ENCODE measurements at regions not wholly inside any gene's neighbourhood (a gene's known extent, or its start where the extent isn't known, plus 50 kb on each side); places are given as distances from the start of the nearest gene placed in this dataset.
A peak's percentile ranks its signal among the peaks of the same experiment; 100 is the strongest.

DNA sequence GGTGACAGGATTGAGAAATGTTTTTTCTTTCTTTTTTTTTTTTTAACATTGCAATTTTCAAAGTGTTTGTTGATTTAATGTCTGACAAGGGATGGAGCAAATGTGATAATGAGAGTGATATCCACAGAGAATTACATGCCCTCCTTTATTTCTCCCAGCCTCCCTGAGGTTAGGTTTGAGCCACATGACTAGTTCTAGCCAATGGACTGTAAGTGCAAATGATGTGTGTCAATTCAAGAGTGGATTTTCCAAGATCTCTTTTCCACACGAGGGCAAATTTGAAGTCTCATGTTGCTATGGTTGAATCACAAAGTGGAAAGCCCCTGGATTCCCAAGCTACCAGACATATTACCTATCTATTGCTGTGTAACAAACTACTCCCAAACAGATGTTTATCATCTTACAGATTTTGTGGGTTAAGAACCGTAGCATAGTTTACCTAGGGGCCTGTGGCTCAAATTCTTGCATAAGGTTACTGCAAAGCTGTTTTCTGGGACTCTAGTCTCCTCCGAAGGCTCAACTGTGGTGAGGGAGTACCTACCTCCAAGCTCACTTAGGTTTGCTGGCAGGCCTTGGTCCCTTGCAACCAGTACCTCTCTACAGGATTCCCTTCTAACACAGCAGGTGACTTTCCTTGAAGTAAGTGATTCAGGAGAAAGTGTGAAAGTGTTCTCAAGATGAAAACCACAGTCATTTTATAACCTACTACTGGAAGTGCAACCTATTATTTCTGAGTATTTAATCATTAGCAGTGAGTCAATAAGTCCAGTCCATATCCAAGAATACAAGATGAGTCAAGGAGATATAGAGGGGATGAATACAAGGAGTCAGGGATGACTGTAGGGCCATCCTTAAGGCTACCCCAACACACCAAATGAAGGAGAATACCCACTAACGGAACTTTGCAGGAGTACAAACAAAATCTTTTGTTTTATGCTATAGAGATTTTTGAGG, 533.6 kb downstream of the PTPRC start:
- no peak for DNase-seq

DNA sequence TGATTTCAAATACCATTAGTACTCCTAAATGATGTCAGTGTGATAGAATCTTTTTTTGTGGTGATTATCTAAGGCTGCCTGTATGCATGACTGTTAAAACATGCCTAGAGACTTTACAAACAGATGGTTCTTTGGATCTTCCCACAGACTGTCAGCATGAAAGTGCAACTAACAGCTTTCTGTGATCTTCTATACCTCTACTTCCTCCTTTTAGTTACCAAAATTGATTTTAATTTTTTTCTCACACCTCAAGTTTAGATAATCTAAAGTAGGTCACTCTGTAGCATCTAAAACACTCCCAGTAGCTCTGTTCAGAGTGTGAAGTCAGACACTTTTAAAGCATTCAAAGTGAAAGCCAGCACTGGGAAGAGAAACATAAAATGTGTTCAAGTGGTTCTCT, 534.5 kb downstream of the PTPRC start:
- peak; percentile 8 for DNase-seq

DNA sequence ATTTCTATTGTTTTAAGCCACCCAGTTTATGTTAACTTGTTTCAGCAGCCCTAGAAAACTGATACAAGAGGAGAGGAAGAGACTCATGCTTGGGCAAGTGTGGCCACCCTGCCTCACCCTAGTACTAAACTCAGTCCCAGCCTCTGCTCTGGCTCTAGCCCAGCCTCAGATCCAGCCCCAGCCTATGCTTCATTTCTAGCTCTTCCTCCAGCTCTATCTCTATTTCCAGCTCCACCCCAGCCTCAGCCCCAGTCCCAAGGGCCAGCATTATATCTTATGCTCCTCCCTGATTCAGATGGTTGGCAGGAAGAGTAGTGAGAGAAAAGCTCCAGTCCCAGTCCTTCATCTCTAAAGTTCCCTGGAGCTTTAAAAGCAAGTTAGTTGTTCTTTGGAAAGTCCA, 535.5 kb downstream of the PTPRC start:
- no peak for DNase-seq

DNA sequence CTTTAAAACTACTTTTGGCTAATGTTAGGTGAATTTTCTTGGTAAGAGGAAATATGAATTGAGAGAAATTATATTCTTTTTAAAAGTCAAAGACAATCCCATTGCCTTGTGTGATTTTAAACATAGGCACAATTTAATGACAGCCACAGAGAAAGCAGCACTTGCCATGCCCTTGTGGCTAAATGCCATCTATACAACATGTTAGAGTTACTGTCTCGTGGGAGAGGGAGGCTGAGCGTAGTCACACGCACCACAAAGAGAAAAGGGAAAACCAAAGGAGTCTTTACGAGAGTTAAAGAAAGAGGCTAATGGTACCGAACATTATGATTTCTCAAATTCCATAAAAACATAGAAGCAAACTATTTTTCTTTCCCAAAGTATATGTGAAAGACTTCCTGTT, 537.9 kb downstream of the PTPRC start:
- no peak for DNase-seq

DNA sequence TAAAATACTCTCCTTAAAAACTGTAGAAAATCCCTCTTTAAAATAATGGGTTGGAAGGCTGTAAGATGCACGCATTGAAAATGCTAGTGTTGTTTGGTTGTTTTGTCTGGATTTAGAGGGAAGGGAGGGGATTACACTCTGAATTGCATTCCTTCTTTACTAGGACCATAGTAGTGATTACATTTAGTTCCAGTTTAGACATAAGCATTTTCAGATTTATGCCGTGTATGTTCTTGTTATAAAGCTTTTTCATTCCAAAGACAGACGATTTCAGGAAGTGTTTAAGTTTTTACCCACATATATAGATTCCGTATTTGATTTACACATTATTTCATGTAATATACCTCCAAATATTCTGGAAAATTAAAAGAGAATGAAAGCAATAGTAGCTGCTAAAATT, 538.4 kb downstream of the PTPRC start:
- no peak for DNase-seq

DNA sequence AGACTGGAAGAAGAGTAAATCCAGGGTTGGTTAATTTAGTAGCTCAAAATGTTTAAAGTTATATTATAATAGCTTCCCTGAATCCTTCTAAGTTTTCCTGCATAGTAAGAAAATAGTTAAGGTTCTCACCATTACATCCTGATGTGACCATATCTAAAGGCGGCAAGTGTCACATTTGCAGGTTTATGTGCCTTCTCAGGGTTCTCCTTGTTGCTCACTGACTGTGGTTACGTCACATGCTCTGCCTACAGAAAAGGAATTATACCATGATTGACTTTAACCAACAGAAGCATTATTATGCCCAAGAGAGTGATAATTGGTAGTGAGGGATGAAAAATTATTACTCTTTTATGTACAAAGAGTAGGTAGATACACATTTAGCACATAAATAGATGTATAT, 539.8 kb downstream of the PTPRC start:
- no peak for DNase-seq

DNA sequence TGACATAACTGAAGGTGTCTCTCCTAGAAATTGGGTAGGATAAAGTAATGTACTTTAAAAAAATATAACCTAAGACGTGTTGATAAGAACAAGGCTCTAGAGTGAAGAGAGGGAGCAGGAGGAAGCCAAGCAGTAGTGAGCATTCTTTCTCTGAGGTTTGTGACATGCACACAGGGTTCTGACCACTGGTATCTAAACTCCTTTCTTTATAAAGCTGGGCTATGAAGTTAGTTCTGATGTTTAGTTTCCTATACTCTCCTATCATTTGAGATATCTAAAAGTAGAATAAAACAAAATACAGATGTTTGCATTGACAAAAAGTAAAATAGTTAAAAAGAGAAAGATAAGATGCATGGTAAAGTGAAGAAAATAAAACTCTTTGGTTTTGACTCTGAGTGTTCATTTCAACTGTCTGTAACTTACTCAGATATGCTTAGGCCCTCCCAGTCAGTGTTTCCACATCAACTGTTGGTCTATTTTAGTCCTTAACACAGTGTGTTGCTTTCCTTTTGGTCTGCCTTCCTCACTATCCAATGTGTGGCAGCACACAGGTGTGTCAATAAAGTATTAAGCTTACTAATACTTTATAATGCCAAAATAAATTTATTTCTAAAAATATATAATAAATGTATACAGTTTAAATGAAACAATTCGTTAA, 543.5 kb downstream of the PTPRC start:
- DNase-seq = no peak

DNA sequence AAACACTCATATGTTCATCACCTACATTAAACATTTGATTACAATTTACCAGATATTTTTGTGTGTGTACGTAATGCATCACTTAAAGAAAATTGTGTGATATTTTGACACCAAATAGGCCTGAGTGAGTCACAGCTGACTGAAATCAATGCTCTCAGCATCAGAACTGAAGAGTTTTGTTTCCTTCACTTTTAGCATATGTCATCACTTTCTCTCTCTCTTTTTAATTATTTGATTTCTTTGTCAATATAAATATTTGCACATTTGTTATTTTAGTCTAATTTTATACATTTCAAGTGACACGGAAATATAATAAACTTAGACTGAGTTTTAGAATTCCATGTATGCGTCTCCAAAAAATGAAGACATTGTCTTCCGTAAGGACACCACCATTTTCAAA, 545.3 kb downstream of the PTPRC start:
- DNase-seq = no peak

DNA sequence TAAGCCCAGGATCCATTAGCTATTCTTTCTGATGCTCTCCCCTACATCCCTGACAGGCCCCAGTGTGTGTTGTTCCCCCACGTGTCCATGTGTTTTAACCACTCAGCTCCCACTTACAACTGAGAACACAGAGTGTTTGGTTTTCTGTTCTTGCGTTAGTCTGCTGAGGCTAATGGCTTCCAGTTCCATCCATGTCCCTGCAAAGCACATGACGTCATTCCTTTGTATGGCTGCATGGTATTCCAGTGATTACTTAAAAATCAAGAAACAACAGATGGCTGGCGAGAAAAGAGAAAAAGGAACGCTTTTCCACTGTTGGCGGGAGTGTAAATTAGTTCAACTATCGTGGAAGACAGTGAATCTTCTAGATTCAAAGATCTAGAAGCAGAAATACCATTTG, 556.0 kb downstream of the PTPRC start:
- no peak for DNase-seq

DNA sequence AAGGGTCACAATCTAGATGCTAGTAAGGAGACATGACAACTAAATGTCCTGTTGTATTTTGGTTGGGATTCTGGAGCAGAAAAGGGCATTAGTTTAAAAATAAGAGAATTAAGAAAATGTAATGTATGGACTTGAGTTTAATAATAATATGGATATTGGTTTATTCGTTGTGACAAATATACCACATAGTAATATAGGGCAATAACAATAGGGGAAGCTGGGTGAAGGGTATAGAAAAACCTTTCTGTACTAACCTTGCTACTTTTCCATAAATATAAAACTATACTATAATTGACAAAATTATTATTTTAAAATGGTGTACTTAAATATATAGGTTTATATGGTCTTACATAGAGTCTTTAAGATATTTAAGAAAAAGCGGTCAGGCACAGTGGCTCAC, 558.9 kb downstream of the PTPRC start:
- no peak for DNase-seq

DNA sequence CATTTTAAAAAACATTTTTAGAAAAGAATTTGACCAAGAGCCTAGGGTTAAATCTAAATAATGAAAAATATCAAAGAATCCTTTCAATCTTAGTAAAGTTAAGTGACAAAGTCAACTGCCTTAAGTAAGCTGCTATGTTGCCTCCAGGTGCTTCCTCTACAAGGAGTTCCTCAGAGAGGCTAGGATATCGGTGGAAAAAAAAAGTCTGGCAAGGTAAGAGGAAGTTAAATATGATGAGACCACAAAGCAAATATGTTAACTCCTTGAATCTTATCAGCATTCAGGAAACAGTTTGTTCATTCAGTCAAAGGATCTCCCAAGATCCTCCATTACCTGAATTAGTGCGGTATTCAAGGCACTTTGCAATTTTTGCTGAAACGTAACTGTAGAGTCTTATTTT, 563.5 kb downstream of the PTPRC start:
- no peak for DNase-seq

DNA sequence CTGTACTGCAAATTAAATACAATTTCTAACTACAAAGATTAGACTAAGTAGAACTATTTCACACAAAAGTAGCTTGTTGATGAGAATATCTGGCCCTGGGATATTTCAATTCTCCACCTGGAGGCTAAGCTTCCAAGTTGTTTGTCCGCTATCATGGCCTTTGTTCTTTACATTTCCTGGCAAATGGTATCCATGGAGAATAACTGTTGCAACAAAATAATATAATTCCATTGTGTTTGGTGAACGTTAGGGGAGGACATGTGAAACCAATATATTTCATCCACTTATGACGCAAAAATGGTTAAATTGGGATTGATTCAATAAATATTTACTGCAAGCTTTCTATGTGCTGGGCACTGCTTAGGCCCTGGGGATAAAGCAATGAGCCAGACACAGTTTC, 565.4 kb downstream of the PTPRC start:
- no peak for DNase-seq

DNA sequence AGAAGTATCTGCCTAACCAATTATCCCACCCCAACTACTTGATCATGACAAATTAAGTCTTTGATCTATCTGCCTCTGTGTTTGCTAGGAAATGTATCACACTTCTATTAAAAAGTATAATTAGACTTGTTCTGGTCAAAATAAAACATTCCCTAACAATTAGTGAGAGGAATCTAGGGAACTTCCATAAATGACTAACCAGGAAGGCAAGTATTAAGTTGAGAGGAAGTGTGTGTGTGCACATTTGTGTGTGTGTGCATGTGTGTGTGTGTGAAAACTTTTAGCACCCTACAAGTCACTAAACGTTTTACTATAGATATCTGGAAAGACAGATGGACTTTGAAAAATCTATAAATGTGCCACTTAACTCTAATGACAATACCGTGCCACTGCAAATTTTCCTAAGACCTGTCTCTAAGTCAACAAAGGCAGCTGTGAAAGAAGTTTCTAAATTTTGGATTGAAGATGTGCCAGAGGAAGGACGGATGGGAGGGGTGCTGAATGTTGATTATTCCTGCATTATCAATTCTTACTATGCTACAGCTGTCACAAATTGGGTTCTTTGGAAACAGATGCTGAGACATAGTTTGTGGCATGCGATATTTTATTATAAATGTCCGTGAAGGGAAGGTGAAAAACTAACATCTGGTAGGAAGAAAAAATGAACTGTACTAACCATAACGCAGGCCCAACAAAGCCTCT, 567.1 kb downstream of the PTPRC start:
- peak; percentile 16 for DNase-seq

DNA sequence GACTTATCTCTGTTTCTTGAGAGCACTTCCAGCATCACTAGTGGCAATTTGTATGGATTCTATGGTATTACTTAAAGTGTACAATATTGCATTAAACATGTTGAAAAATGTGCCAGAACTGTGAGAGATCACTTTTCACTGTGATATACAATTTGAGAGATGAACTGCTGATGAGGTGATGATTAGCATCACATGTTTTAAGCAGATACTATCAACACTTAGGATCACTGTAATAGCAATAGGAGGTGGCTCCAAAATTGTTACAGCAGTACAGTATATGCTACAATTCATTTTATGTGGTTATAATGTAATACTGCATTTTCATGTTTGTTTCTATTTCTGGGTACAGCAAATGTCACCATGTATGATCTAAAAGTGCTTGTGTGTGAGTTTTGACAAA, 570.0 kb downstream of the PTPRC start:
- no peak for DNase-seq

DNA sequence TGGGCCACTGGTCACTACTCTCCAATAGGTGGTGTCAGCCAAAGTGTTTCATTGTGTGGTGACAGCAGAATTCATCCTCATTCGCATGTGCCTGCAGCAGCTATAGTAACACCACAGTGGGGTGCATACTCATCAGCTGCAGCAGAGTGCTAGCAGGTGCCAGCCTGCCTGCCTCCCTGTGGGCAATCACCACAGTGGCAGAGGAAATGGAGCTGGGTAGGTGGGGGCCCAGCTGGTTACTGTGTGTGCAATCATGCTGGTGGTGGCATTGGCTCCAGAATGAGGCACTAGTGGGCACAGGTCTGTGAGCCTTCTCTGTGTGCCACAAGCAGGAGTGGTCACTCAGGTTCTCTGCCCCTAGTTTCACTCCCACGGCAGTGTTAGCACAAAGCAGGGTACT, 579.2 kb downstream of the PTPRC start:
- no peak for DNase-seq

DNA sequence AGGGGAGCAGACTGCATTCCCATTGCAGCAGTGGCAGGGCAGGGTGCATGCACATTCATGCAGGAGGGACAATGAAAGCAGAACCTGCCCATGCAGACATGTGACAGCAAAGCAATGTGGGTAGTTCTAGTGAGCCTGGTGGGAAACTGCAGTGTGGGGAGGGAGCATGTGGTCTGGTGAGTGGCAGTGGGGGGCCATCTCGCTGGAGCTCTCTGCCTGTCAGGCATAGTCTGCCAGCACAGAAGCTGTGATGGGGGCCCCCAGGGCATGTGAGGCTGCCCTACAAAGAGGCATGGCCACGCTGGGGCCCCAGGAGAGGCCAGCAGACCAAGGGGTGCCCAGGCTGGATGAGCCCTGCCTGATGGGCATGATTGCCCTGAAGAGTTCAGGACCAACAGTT, 579.7 kb downstream of the PTPRC start:
- no peak for DNase-seq

DNA sequence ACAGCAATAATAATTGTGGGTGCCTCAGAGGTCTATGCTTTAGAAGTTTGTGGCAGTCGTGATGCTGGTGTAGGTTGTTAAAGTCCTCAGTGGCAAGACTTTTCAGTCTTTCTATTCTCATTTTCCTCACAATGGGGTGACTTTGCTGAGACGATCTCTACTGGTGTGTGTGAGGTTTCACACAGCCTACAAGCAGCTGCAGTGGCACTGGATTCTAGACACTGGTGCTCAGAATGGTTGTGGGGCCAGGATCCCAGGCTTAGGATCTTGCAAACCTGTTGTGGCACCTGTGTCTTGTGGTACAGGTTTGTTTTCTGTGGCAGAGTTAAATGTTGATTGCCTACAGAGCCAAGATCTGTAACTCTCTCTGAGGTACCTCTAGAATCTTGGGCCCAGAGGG, 581.2 kb downstream of the PTPRC start:
- no peak for DNase-seq

DNA sequence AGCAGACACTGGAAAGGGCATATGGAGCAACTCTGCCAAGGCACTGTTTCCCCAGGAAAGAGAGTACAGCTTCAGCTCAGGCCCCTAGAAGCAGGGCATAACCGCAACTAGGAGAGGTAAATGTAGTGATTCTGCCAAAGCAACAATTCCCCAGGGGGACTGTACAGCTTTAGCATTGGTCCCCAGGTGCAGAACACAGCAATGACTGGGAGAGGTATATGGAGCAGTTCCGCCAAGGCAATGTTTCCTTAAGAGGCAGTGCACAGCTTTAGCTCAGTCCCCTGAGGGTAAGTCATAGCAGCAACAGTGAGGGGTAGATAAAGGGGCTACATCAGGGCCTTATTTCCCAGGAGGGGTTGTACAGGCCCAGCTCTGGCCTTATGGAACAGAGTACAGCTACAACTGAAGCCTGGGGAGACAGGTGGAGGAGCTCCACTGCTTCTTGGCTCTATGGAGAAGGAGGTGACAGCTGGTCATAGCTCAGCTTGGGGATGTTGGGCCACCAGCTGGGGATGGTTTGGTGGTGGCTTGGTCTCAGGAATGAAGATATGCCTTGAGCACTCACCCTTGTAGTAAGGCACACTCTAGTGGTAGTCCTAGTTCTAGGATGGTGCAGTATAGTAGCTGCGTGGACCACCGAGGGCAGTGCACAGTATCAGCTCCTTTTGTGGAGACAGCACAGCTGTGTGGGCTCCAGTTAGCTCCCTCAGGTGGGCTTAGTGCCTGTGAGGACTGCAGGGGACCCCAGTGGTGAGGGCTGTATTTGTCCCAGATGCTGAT, 582.7 kb downstream of the PTPRC start:
- no peak for DNase-seq

DNA sequence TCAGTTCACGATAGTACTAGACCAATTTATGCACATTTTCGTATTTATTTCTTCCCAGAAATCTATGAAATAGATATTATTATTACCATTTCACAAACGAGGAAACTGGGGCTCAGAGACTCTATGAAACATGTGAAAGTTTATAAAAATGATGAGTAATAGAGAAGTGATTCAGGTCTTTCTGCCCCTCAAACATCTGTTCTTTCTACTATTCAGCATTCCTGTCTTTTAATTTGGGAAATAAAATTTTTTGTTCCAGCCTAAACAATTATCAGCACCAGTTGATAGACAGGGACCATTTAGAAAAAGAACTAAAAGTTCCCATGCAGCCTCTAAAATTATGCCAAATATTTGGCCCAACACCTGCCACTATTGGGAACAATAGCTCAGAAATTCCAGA, 585.1 kb downstream of the PTPRC start:
- peak; percentile 68 for DNase-seq

DNA sequence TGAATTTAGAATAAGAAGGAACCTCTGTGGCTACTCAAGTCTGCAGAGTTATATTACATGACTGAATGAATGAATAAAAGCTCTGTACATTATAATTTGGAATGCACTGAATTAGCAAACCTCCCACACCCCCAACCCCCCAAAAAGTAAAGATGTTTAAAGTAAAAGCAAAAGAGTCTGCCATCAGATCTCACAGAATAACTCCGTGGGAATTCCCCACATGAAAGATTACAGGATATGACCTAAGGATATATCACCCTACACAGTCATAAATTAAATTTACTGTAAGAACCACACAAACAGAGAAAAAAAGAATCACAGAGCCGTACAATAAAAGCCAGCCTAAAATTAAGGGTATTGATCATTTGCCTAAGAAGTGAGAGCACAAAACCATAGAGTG, 587.3 kb downstream of the PTPRC start:
- peak; percentile 79 for DNase-seq

DNA sequence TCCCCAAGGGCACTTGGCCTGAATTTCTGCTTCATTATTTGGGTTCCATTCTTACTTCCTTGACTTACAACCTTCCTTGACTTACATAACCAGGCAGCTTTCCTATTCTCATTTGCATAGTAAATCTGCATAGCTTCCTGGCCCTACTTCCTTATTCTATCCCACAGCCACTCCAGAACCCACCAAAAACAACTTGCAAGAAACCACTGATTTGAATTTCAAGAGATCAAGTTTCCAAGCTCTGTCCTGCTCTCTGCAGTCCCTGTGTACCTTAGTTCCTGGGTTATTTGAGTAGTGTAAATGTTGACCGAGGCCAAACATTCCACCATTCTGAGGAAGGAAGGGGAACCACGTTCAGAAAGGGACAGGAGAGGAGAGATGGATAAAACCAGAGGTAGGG, 603.3 kb downstream of the PTPRC start:
- DNase-seq = no peak

DNA sequence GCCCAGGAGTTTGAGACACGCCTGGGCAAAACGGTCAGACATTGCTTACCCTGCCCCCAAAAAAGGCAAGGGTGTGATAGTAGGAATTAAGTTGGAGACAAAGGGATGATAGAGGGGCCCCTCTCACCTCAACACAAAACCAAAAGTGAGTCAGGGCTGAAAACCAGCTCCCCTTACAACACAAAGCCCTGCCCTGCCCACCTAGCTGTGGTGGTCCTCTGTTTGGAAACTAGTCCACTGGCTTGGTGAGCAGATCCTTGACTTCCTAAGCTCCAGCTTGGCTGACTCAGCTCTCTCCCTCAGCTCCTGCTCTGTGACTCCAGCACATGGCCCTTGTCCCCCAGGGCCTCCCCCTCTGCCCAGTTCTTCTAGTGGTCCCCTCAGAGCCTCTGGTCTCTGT, 603.8 kb downstream of the PTPRC start:
- DNase-seq = no peak

DNA sequence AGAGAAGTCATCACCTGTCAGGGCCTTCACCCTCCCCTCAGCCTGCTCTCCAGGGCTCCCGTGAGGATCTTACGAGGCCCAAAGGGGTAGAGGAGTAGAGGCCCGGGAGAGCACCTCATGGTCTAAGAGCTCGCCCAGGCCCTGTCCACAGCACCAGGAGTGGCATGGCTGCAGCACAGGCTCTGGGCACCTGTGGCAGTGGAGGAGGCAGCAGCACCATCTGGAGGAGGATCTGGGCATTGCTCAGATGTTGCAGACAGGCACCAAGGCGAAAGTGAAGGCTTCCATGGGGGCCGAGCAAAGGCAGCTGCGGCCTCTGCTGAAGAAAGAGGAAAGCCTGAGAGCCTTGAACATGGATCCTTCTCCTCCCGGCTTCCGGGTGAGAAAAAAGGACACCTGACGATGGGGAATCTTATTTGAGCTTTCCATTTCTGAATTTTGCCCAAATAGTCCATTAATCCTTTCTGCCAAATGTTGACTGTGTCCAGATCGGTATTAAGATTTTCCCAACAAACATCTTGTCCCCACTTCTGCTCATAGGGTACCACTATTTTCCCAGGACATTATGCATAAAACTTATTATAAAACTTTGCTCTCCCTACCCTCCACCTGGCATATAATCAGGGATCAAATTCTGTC, 604.7 kb downstream of the PTPRC start:
- peak; percentile 51 for DNase-seq
